H1 (cell line): ENCODE measurements at regions not wholly inside any gene's neighbourhood (a gene's known extent, or its start where the extent isn't known, plus 50 kb on each side); places are given as distances from the start of the nearest gene placed in this dataset.

Source experiments
- CTCF ChIA-PET: fragments of 300-600 bp; sonication (Branson Sonifier 250); formaldehyde crosslinking; loops from one replicate; lab custom pipeline; 2021; ENCODE audit not compliant: partially characterized antibody; lab: Charles Lee
- POLR2A ChIA-PET: fragments of 300-600 bp; sonication (Branson Sonifier 250); formaldehyde crosslinking; loops from one replicate; lab custom pipeline; 2021; ENCODE audit warnings: inconsistent platforms; ENCODE audit not compliant: partially characterized antibody; lab: Charles Lee
- DNase-seq, 2 experiments: peaks; one replicate each; pipeline versions ENCODE4 v3.0.0 to v3.0.0-alpha.2; 2010 to 2022; ENCODE audit warnings: low spot score in 2 of 2, low read depth in 1 of 2, mixed read lengths in 1 of 2
- FAIRE-seq: peaks from 2 replicates; lab custom pipeline; 2011; peaks lifted over from hg19 to GRCh38; lab: Jason Lieb, UNC
- H2AFZ ChIP-seq: 2 replicates; pipeline ENCODE4 v1.8.1; 2012; ENCODE audit warnings: low read length, inconsistent platforms
- H2AK5ac ChIP-seq: 2 replicates; pipeline ENCODE4 v1.6.1; 2013; ENCODE audit warnings: low read depth, low read length
- H2BK120ac ChIP-seq: replicated peaks from 2 replicates; pipeline ENCODE3; 2013; ENCODE audit warnings: low read depth, low read length, inconsistent platforms
- H2BK12ac ChIP-seq: 2 replicates; pipeline ENCODE4 v1.6.1; 2013; ENCODE audit warnings: low read depth, low read length
- H2BK15ac ChIP-seq: 2 replicates; pipeline ENCODE4 v1.6.1; 2013; ENCODE audit warnings: low read length
- H2BK20ac ChIP-seq: 2 replicates; pipeline ENCODE4 v1.6.1; 2013; ENCODE audit warnings: low read length
- H2BK5ac ChIP-seq: 2 replicates; pipeline ENCODE4 v1.6.1; 2013; ENCODE audit warnings: low read depth, low read length
- H3K14ac ChIP-seq: 2 replicates; pipeline ENCODE4 v1.6.1; 2013; ENCODE audit warnings: inconsistent platforms; ENCODE audit not compliant: insufficient read length
- H3K18ac ChIP-seq: 2 replicates; pipeline ENCODE4 v1.6.1; 2013; ENCODE audit warnings: low read length; ENCODE audit errors: extremely low read depth
- H3K23ac ChIP-seq: 2 replicates; pipeline ENCODE4 v1.6.1; 2013; ENCODE audit warnings: inconsistent platforms; ENCODE audit not compliant: insufficient read length
- H3K23me2 ChIP-seq: 2 replicates; pipeline ENCODE4 v1.6.1; 2013; ENCODE audit warnings: low read depth, low read length
- H3K27ac ChIP-seq: 2 replicates; pipeline ENCODE4 v1.6.1; 2011; ENCODE audit warnings: low read depth, low read length, inconsistent platforms
- H3K27me3 ChIP-seq, 4 experiments: replicated peaks in 1 of 4; 1 replicate in 1 of 4; 2 replicates in 3 of 4; pipeline versions ENCODE4 v1.6.1 to v1.8.1; 2011 to 2013; ENCODE audit warnings: low read length in 3 of 4, mild to moderate bottlenecking in 3 of 4, inconsistent platforms in 2 of 4, mixed read lengths in 2 of 4, moderate library complexity in 1 of 4; ENCODE audit not compliant: control insufficient read depth in 3 of 4, insufficient read depth in 3 of 4; ENCODE audit errors: extremely low read depth in 1 of 4
- H3K36me3 ChIP-seq, 4 experiments: 2 replicates each; pipeline versions ENCODE4 v1.6.1 to v1.8.1; 2011 to 2013; ENCODE audit warnings: mild to moderate bottlenecking in 4 of 4, low read length in 3 of 4, moderate library complexity in 2 of 4, control low read depth in 1 of 4, inconsistent platforms in 1 of 4; ENCODE audit not compliant: insufficient read depth in 4 of 4, control insufficient read depth in 2 of 4
- H3K4ac ChIP-seq: replicated peaks from 2 replicates; pipeline ENCODE3; 2013; ENCODE audit warnings: low read length, low read depth, mixed read lengths, inconsistent platforms; ENCODE audit not compliant: insufficient read length
- H3K4me1 ChIP-seq, 4 experiments: replicated peaks in 1 of 4; 1 replicate in 1 of 4; 2 replicates in 3 of 4; pipeline versions ENCODE4 v1.6.1 to v1.8.1; 2011 to 2013; ENCODE audit warnings: low read length in 3 of 4, inconsistent platforms in 2 of 4, mixed read lengths in 1 of 4; ENCODE audit not compliant: insufficient read depth in 4 of 4, control insufficient read depth in 3 of 4
- H3K4me2 ChIP-seq, 2 experiments: 2 replicates each; pipeline versions ENCODE4 v1.6.1 to v1.8.1; 2011 to 2013; ENCODE audit warnings: low read depth in 2 of 2, low read length in 2 of 2, control low read depth in 1 of 2, inconsistent platforms in 1 of 2, mild to moderate bottlenecking in 1 of 2; ENCODE audit not compliant: insufficient read depth in 1 of 2
- H3K4me3 ChIP-seq, 4 experiments: fragments of 200-600, 300-600 bp in 1 of 4; sonication (generic), shearing (Covaris generic), sonication (Bioruptor Twin) in 1 of 4; 2 replicates each; pipeline versions ENCODE4 v1.5.1 to v1.8.1; 2011 to 2016; ENCODE audit warnings: low read length in 4 of 4, low read depth in 3 of 4, control low read depth in 2 of 4, inconsistent platforms in 2 of 4, mild to moderate bottlenecking in 2 of 4, mixed read lengths in 1 of 4, moderate library complexity in 1 of 4; ENCODE audit not compliant: insufficient read depth in 2 of 4; ENCODE audit errors: extremely low read depth in 1 of 4
- H3K56ac ChIP-seq: replicated peaks from 2 replicates; pipeline ENCODE3; 2013; ENCODE audit warnings: low read depth, mild to moderate bottlenecking, mixed read lengths, low read length, inconsistent platforms; ENCODE audit not compliant: insufficient read length
- H3K79me1 ChIP-seq: 2 replicates; pipeline ENCODE4 v1.6.1; 2013; ENCODE audit warnings: low read depth, low read length, control low read depth
- H3K79me2 ChIP-seq, 2 experiments: 2 replicates each; pipeline versions ENCODE4 v1.6.1 to v1.8.1; 2012 to 2013; ENCODE audit warnings: low read length in 2 of 2, mild to moderate bottlenecking in 2 of 2, inconsistent platforms in 1 of 2; ENCODE audit not compliant: insufficient read depth in 2 of 2, control insufficient read depth in 1 of 2
- H3K9ac ChIP-seq, 4 experiments: replicated peaks in 1 of 4; 1 replicate in 1 of 4; 2 replicates in 3 of 4; pipeline versions ENCODE4 v1.6.1 to v1.8.1; 2011 to 2013; ENCODE audit warnings: low read depth in 3 of 4, low read length in 3 of 4, control low read depth in 2 of 4, mild to moderate bottlenecking in 2 of 4, moderate library complexity in 2 of 4, inconsistent platforms in 1 of 4; ENCODE audit errors: extremely low read depth in 1 of 4
- H3K9me3 ChIP-seq, 2 experiments: 2 replicates each; pipeline versions ENCODE4 v1.6.1 to v1.8.1; 2012 to 2013; ENCODE audit warnings: mild to moderate bottlenecking in 2 of 2, moderate library complexity in 2 of 2, control low read depth in 1 of 2, inconsistent platforms in 1 of 2, low read depth in 1 of 2, low read length in 1 of 2, mixed read lengths in 1 of 2; ENCODE audit not compliant: insufficient read depth in 2 of 2
- H4K20me1 ChIP-seq, 2 experiments: replicated peaks in 1 of 2; 2 replicates each; pipeline versions ENCODE3 to v1.8.1; 2011 to 2013; ENCODE audit warnings: inconsistent platforms in 2 of 2, low read length in 2 of 2, mild to moderate bottlenecking in 1 of 2; ENCODE audit not compliant: insufficient read depth in 2 of 2, control insufficient read depth in 1 of 2
- H4K5ac ChIP-seq: 2 replicates; pipeline ENCODE4 v1.6.1; 2013; ENCODE audit warnings: low read length, low read depth, mixed read lengths, inconsistent platforms; ENCODE audit not compliant: insufficient read length
- H4K8ac ChIP-seq: 2 replicates; pipeline ENCODE4 v1.8.0; 2013; ENCODE audit warnings: mild to moderate bottlenecking, moderate library complexity, low read length, inconsistent platforms; ENCODE audit not compliant: insufficient read depth; ENCODE audit errors: extremely low read depth
- H4K91ac ChIP-seq: replicated peaks from 2 replicates; pipeline ENCODE3; 2013; ENCODE audit warnings: low read length, mixed read lengths, inconsistent platforms; ENCODE audit not compliant: insufficient read length
- BACH1 ChIP-seq: IDR thresholded peaks from 2 replicates; pipeline ENCODE4 v1.6.1; 2012; ENCODE audit warnings: low read length, improper control_type of control experiment
- CBX5 ChIP-seq: fragments of 300-800, 300-1000 bp; sonication (generic); IDR thresholded peaks from 2 replicates; pipeline ENCODE4 v1.7.1; 2016; ENCODE audit warnings: antibody characterized with exemption, low read length, low read depth
- JUND ChIP-seq: IDR thresholded peaks from 2 replicates; pipeline ENCODE4 v1.6.1; 2011; ENCODE audit warnings: mild to moderate bottlenecking, improper control_type of control experiment, low read length
- KDM4A ChIP-seq: IDR thresholded peaks from one replicate; pipeline ENCODE4 v1.7.1; 2012; ENCODE audit warnings: low read depth, mild to moderate bottlenecking, moderate library complexity, low read length, inconsistent platforms; ENCODE audit not compliant: severe bottlenecking
- KDM5A ChIP-seq: fragments of 200-600 bp; IDR thresholded peaks from 2 replicates; pipeline ENCODE4 v1.7.1; 2012; ENCODE audit warnings: mild to moderate bottlenecking, low read length, inconsistent platforms, mixed read lengths
- POU5F1 ChIP-seq: IDR thresholded peaks from 2 replicates; pipeline ENCODE4 v1.6.1; 2011; ENCODE audit warnings: low read depth, mild to moderate bottlenecking, low read length, moderate library complexity
- RAD21 ChIP-seq, 2 experiments: IDR thresholded peaks in 1 of 2; conservative IDR thresholded peaks in 1 of 2; 2 replicates each; pipeline ENCODE4 v1.6.1; 2011; ENCODE audit warnings: low read depth in 2 of 2, low read length in 2 of 2, improper control_type of control experiment in 1 of 2, inconsistent platforms in 1 of 2, mild to moderate bottlenecking in 1 of 2, moderate library complexity in 1 of 2
- RFX5 ChIP-seq: IDR thresholded peaks from 2 replicates; pipeline ENCODE4 v1.6.1; 2011; ENCODE audit warnings: low read depth, low read length, improper control_type of control experiment, borderline replicate concordance
- RXRA ChIP-seq: IDR thresholded peaks from 2 replicates; pipeline ENCODE4 v1.6.1; 2011; ENCODE audit warnings: low read depth, mild to moderate bottlenecking, low read length, moderate library complexity; ENCODE audit not compliant: insufficient read depth
- SIRT6 ChIP-seq: IDR thresholded peaks from one replicate; pipeline ENCODE4 v1.7.1; 2012; ENCODE audit warnings: low read length, inconsistent platforms
- SP4 ChIP-seq: IDR thresholded peaks from 2 replicates; pipeline ENCODE4 v1.6.1; 2012; ENCODE audit warnings: low read length, inconsistent platforms
- SRF ChIP-seq: IDR thresholded peaks from 2 replicates; pipeline ENCODE4 v1.6.1; 2011; ENCODE audit warnings: mild to moderate bottlenecking, low read depth, low read length, moderate library complexity
- SUZ12 ChIP-seq: fragments of 200-600 bp; sonication (generic); IDR thresholded peaks from 2 replicates; pipeline ENCODE4 v1.6.1; 2012; ENCODE audit warnings: mild to moderate bottlenecking, inconsistent platforms, low read length, moderate library complexity, mixed read lengths
- TAF1 ChIP-seq: IDR thresholded peaks from 2 replicates; pipeline ENCODE4 v1.6.1; 2011; ENCODE audit warnings: mild to moderate bottlenecking, low read depth, low read length
- WGBS, 2 experiments: shearing (Covaris generic) in 1 of 2; methylation state at CpG; one replicate each; pipeline versions ENCODE4 v1.1.6 to v1.1.7; 2013 to 2015; ENCODE audit warnings: low lambda C conversion rate in 2 of 2, mixed read lengths in 2 of 2, inconsistent platforms in 1 of 2, low coverage in 1 of 2, missing lambda C conversion rate in 1 of 2; ENCODE audit not compliant: insufficient replicate concordance in 2 of 2, insufficient coverage in 1 of 2, insufficient read length in 1 of 2; ENCODE audit errors: extremely low coverage in 1 of 2, missing lambda C conversion rate in 1 of 2; 5-methylcytosine and 5-hydroxymethylcytosine counted together
- TF ChIP-seq, protein P1 (sequence below): IDR thresholded peaks from 2 replicates; pipeline ENCODE4 v1.6.1; 2012; ENCODE audit warnings: inconsistent platforms

DNA sequence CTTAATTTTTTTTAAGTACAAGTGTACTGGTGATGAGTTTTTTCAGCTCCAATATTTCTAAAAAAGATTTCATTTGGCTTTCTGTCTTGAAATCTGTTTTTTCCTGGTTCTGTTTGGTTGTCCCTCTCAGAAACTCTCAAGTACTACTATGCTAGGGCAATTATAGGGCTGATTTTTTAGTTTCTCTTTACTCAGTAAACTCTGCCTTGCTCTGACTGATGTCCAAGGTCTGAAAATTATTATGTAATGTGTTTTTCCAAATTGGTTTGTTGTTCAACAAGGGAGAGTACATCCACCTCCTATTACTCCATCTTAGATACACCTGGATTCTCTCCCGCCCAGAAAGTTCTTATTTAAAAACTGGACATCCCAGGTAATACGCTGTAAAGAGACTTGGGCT is 877.7 kb downstream of the CBLN2 start:
- no peak overlapping the region for H3K56ac ChIP-seq
- no peaks in the 10 kb centered on the region for H3K23me2 ChIP-seq
- H3K27me3 ChIP-seq, result no peaks in the 10 kb centered on the region
- DNase-seq (no peak), FAIRE-seq (no peak)
- no peaks in the 10 kb centered on the region for H4K20me1 ChIP-seq
- no peaks in the 10 kb centered on the region for H3K4me1 ChIP-seq
- no peaks in the 10 kb centered on the region for H3K36me3 ChIP-seq
- no peak overlapping the region for H3K18ac ChIP-seq
- peaks cover 55 to 60% of the 10 kb centered on the region in 2 experiments for H3K9me3 ChIP-seq
- no peak overlapping the region for H3K27ac ChIP-seq
- H2BK120ac ChIP-seq, result no peak overlapping the region
- WGBS, 2 experiments, result 84% methylated on average over 2 of the region's 2 CpGs; no CpG with 5 or more reads in 1 of the 2 experiments
- no peak overlapping the region for H2BK12ac ChIP-seq
- no peak overlapping the region for H3K4ac ChIP-seq
- H4K5ac ChIP-seq, result no peak overlapping the region
- H3K14ac ChIP-seq, result no peak overlapping the region
- H2BK5ac ChIP-seq, result no peak overlapping the region
- H3K79me2 ChIP-seq, result no peaks in the 10 kb centered on the region
- no peak overlapping the region for H2BK15ac ChIP-seq
- no peak overlapping the region for H2AFZ ChIP-seq
- TF ChIP-seq BACH1 (no peak), SP4 (no peak), POU5F1 (no peak), KDM4A (no peak), JUND (no peak), RAD21 (IDR thresholded peaks at IDR 0.05 in 1 of 2, conservative IDR thresholded peaks at IDR 0.05 in 1 of 2; ENCODE audit: low read depth in 2 of 2, low read length in 2 of 2) (no peak), RXRA (no peak), RFX5 (no peak), SRF (no peak), SUZ12 (no peak), TAF1 (no peak), CBX5 (no peak), KDM5A (no peak), SIRT6 (no peak)
- TF ChIP-seq, protein P1, sequence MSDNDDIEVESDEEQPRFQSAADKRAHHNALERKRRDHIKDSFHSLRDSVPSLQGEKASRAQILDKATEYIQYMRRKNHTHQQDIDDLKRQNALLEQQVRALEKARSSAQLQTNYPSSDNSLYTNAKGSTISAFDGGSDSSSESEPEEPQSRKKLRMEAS, result no peak
- no peaks in the 10 kb centered on the region for H3K79me1 ChIP-seq
- no peak overlapping the region for H4K91ac ChIP-seq
- H3K4me2 ChIP-seq, result no peak overlapping the region
- no peak overlapping the region for H3K9ac ChIP-seq
- no peak overlapping the region for H3K23ac ChIP-seq
- ChIA-PET POLR2A (no interaction called here), CTCF (no interaction called here)
- H3K4me3 ChIP-seq, result no peak overlapping the region
- no peak overlapping the region for H2AK5ac ChIP-seq
- H4K8ac ChIP-seq, result no peak overlapping the region
- no peak overlapping the region for H2BK20ac ChIP-seq
